OCI-LY1 (cell line): ENCODE measurements at regions not wholly inside any gene's neighbourhood (a gene's known extent, or its start where the extent isn't known, plus 50 kb on each side); places are given as distances from the start of the nearest gene placed in this dataset.

ENCODE experiments used
- H2AFZ ChIP-seq: fragments of 200-600 bp; sonication (generic), shearing (Covaris generic); 2 replicates; pipeline ENCODE4 v1.6.0; 2014; ENCODE audit warnings: antibody characterized with exemption, mild to moderate bottlenecking, low read length
- H3F3A ChIP-seq: fragments of 200-600 bp; sonication (generic), shearing (Covaris generic); 2 replicates; pipeline ENCODE4 v1.6.0; 2014; ENCODE audit warnings: mild to moderate bottlenecking, antibody characterized with exemption, low read length, moderate library complexity; ENCODE audit not compliant: insufficient read depth
- H3K27ac ChIP-seq: fragments of 200-600 bp; sonication (generic); 2 replicates; pipeline ENCODE4 v1.5.1; 2014; ENCODE audit warnings: low read length, mixed run types, mild to moderate bottlenecking, low read depth; ENCODE audit not compliant: poor library complexity, severe bottlenecking
- H3K27me3 ChIP-seq: fragments of 200-600 bp; sonication (generic); 2 replicates; pipeline ENCODE4 v1.6.0; 2014; ENCODE audit warnings: antibody characterized with exemption, mild to moderate bottlenecking, low read length, moderate library complexity; ENCODE audit not compliant: insufficient read depth
- H3K36me3 ChIP-seq: fragments of 200-600 bp; sonication (generic); 2 replicates; pipeline ENCODE4 v1.6.1; 2014; ENCODE audit warnings: mild to moderate bottlenecking, antibody characterized with exemption, low read length, moderate library complexity, mixed read lengths; ENCODE audit not compliant: insufficient read depth
- H3K4me1 ChIP-seq: fragments of 200-600 bp; sonication (generic); 2 replicates; pipeline ENCODE4 v1.5.1; 2014; ENCODE audit warnings: mild to moderate bottlenecking, low read length, moderate library complexity; ENCODE audit not compliant: insufficient read depth, severe bottlenecking
- H3K4me2 ChIP-seq: fragments of 200-600 bp; sonication (generic), shearing (Covaris generic); 2 replicates; pipeline ENCODE4 v1.6.1; 2014; ENCODE audit warnings: low read length
- H3K4me3 ChIP-seq: fragments of 200-600 bp; sonication (generic); 2 replicates; pipeline ENCODE4 v1.5.1; 2014; ENCODE audit warnings: low read length, low read depth, mild to moderate bottlenecking, mixed read lengths; ENCODE audit not compliant: poor library complexity, severe bottlenecking
- H3K79me2 ChIP-seq: fragments of 200-600 bp; shearing (Covaris generic); 2 replicates; pipeline ENCODE4 v1.6.1; 2016; ENCODE audit warnings: mixed run types, low read length, mixed read lengths; ENCODE audit not compliant: insufficient read depth
- H3K9ac ChIP-seq: fragments of 200-600 bp; sonication (generic), shearing (Covaris generic); 2 replicates; pipeline ENCODE4 v1.6.1; 2014; ENCODE audit warnings: mild to moderate bottlenecking, low read length, mixed read lengths
- H3K9me2 ChIP-seq: fragments of 200-600 bp; sonication (generic), shearing (Covaris generic); 2 replicates; pipeline ENCODE4 v1.6.1; 2014; ENCODE audit warnings: low read depth, mild to moderate bottlenecking, low read length, mixed read lengths
- H3K9me3 ChIP-seq: fragments of 200-600 bp; shearing (Covaris generic); 2 replicates; pipeline ENCODE4 v1.6.1; 2014; ENCODE audit warnings: low read length, mixed read lengths
- H4K20me1 ChIP-seq: fragments of 200-600 bp; sonication (generic), shearing (Covaris generic); 2 replicates; pipeline ENCODE4 v1.6.0; 2016; ENCODE audit warnings: mild to moderate bottlenecking, low read length; ENCODE audit not compliant: insufficient read depth
- EZH2 ChIP-seq: fragments of 200-600 bp; sonication (generic), shearing (Covaris generic); IDR thresholded peaks from 2 replicates; pipeline ENCODE4 v1.8.0; 2017; ENCODE audit warnings: borderline replicate concordance, mixed run types, mild to moderate bottlenecking, antibody characterized with exemption, low read length, moderate library complexity, mixed read lengths
- TF ChIP-seq, protein P1 (sequence below): fragments of 200-600 bp; sonication (generic), shearing (Covaris generic); IDR thresholded peaks from 2 replicates; pipeline ENCODE4 v1.5.1; 2017; ENCODE audit warnings: mild to moderate bottlenecking, antibody characterized with exemption, low read length, moderate library complexity, mixed read lengths

DNA sequence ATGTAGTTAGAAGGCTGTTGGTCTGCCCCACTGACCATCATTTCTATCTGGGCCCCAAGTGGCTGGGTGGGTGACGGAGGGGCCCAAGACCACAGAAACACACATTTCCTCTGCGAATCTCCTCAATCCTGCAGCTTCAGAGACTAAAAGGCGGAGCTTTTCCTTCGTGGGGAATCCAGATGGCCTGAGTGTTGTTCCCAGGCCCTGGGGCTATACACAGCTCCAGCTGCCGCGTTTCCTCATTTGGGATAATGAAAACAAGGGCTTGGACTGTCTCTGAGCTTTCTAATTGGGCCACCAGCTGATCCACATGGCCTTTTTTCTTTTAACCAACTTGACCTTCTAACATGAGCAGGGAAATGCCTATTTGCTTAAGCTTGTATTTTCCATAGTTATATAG is 339.9 kb downstream of the CXCL12 start:
- Histone ChIP-seq H3K79me2 (no peaks in the 10 kb centered on the region), H3K27me3 (no peaks in the 10 kb centered on the region), H3K27ac (no peak overlapping the region), H2AFZ (no peak overlapping the region), H3K9me3 (no peaks in the 10 kb centered on the region), H3K9ac (no peak overlapping the region), H3K4me1 (no peaks in the 10 kb centered on the region), H3K4me3 (no peak overlapping the region), H3K9me2 (no peaks in the 10 kb centered on the region), H3F3A (no peaks in the 10 kb centered on the region), H4K20me1 (no peaks in the 10 kb centered on the region), H3K4me2 (no peak overlapping the region), H3K36me3 (no peaks in the 10 kb centered on the region)
- TF ChIP-seq, protein P1, sequence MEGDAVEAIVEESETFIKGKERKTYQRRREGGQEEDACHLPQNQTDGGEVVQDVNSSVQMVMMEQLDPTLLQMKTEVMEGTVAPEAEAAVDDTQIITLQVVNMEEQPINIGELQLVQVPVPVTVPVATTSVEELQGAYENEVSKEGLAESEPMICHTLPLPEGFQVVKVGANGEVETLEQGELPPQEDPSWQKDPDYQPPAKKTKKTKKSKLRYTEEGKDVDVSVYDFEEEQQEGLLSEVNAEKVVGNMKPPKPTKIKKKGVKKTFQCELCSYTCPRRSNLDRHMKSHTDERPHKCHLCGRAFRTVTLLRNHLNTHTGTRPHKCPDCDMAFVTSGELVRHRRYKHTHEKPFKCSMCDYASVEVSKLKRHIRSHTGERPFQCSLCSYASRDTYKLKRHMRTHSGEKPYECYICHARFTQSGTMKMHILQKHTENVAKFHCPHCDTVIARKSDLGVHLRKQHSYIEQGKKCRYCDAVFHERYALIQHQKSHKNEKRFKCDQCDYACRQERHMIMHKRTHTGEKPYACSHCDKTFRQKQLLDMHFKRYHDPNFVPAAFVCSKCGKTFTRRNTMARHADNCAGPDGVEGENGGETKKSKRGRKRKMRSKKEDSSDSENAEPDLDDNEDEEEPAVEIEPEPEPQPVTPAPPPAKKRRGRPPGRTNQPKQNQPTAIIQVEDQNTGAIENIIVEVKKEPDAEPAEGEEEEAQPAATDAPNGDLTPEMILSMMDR = no peak
- TF ChIP-seq EZH2 = no peak

DNA sequence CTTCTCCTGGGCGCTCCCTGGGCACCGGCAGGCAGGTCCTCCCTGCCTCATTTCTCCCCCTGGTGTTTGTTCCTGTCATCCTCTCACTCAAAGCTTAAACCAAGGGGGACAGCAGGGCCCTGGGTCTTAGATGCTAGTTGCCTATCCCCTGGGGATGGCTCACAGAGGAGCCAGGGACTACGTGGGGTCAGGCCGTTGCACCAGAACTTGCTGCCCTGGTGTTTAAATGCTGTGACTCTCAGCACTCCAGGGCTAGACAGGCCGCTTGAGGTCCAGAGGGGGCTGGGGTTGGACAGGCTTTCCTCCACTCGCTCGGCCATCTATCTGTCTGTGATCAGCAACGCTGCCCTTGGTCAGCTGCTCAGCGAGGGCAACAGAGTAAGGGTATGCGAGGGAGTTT is 340.3 kb downstream of the CXCL12 start:
- no peak for TF ChIP-seq EZH2
- TF ChIP-seq, protein P1 = no peak
- no peaks in the 10 kb centered on the region for H3K4me1 ChIP-seq
- H3K9ac ChIP-seq = no peak overlapping the region
- no peak overlapping the region for H2AFZ ChIP-seq
- H3K9me2 ChIP-seq = no peaks in the 10 kb centered on the region
- no peak overlapping the region for H3K4me3 ChIP-seq
- H3K36me3 ChIP-seq = no peaks in the 10 kb centered on the region
- H3K27me3 ChIP-seq = no peaks in the 10 kb centered on the region
- no peaks in the 10 kb centered on the region for H4K20me1 ChIP-seq
- no peaks in the 10 kb centered on the region for H3K9me3 ChIP-seq
- no peaks in the 10 kb centered on the region for H3F3A ChIP-seq
- no peak overlapping the region for H3K4me2 ChIP-seq
- H3K27ac ChIP-seq = no peak overlapping the region
- H3K79me2 ChIP-seq = no peaks in the 10 kb centered on the region

DNA sequence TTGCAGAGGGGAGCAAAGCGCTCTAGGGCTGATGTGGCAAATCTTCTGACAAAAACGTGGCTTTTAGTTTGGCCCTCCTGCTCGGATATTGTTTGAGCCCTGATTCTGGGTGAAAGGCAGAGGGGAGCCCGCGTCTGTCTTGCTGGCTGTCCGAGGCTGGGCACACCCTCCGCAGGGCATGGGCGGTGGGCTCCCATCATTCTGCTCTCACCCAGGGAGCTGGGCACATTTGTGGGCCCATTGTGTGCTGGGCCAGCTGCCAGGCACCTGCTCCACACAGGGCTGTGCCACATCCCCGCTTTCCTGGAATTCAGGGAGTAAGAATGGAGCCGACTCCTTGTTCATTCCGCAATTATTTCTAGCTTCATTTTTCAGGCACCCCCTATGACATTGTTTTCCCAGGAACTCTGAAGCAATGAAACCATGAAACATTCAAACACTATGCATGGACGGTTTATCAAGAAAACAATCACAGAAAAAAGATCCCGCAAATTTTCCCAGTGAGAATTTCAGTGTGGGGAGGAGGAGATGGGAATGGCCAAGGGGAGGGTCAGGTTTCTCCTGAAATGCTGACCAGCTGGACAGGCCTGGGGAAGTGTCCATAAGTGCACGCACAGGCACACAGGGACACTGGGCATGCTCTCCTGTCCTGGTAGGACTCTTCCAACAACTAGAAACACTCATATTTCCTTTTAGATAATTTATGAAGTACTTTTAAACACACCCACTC is 341.1 kb downstream of the CXCL12 start:
- TF ChIP-seq EZH2 = no peak
- TF ChIP-seq, protein P1 = no peak

More for the DNA sequence above, 341.1 kb downstream of the CXCL12 start:
- Histone ChIP-seq H3K9me3 (no peaks in the 10 kb centered on the region), H4K20me1 (no peaks in the 10 kb centered on the region), H3K79me2 (no peaks in the 10 kb centered on the region), H3K36me3 (no peaks in the 10 kb centered on the region), H3K9ac (no peak overlapping the region), H3F3A (no peaks in the 10 kb centered on the region), H3K4me3 (no peak overlapping the region), H2AFZ (no peak overlapping the region), H3K4me1 (no peaks in the 10 kb centered on the region), H3K27ac (no peak overlapping the region), H3K9me2 (no peaks in the 10 kb centered on the region), H3K4me2 (no peak overlapping the region), H3K27me3 (no peaks in the 10 kb centered on the region)
